Lower leg skin (tissue), 3 donors: ENCODE measurements at regions not wholly inside any gene's neighbourhood (a gene's known extent, or its start where the extent isn't known, plus 50 kb on each side); places are given as distances from the start of the nearest gene placed in this dataset.

Experiments used
- POLR2A ChIP-seq, 2 donors: fragments of 450-650 bp; IDR thresholded peaks; one replicate each; pipeline ENCODE4 v1.6.1; 2016 to 2017; ENCODE audit warnings: antibody characterized with exemption in 2 of 2, mild to moderate bottlenecking in 1 of 2, moderate library complexity in 1 of 2
- TF ChIP-seq, protein P1 (sequence below), 3 donors: fragments of 450-650 bp; IDR thresholded peaks; one replicate each; pipeline ENCODE4 v1.5.1; 2016; ENCODE audit warnings: antibody characterized with exemption in 3 of 3, mild to moderate bottlenecking in 3 of 3, moderate library complexity in 2 of 3

DNA sequence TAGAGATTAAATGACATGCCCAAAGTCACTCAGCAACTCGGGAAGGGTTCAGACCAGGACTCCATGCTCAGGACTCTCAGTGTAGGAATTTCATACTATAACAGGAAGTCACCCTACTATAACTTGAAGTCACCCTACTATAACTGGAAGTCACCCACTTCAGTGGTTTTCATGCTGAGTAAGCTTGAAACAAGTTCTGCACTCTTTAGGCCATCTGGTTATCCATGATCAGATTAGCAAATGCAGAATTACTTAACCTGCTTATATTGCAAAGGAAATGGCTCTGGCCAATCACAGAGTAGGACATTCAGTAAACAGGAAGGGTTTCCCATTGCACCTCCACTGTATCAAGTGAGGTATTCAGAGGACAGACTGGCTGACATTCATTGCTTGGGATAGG lies 1240.4 kb downstream of the GATA3 start:
- TF ChIP-seq POLR2A (IDR thresholded peaks at IDR 0.05), result no peak
- TF ChIP-seq, protein P1, sequence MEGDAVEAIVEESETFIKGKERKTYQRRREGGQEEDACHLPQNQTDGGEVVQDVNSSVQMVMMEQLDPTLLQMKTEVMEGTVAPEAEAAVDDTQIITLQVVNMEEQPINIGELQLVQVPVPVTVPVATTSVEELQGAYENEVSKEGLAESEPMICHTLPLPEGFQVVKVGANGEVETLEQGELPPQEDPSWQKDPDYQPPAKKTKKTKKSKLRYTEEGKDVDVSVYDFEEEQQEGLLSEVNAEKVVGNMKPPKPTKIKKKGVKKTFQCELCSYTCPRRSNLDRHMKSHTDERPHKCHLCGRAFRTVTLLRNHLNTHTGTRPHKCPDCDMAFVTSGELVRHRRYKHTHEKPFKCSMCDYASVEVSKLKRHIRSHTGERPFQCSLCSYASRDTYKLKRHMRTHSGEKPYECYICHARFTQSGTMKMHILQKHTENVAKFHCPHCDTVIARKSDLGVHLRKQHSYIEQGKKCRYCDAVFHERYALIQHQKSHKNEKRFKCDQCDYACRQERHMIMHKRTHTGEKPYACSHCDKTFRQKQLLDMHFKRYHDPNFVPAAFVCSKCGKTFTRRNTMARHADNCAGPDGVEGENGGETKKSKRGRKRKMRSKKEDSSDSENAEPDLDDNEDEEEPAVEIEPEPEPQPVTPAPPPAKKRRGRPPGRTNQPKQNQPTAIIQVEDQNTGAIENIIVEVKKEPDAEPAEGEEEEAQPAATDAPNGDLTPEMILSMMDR (IDR thresholded peaks at IDR 0.05), result no peak
